ENCODE measurements at regions not wholly inside any gene's neighbourhood (a gene's known extent, or its start where the extent isn't known, plus 50 kb on each side); places are given as distances from the start of the nearest gene placed in this dataset.

GRCh38 chr13:65656740-65657329, 1573.3 kb downstream of the PCDH9 start:
- DNase-seq (ENCODE audit: low spot score): no peak
- intact Hi-C loops (cut with DNase I): loop anchor here (10.0 kb wide), 1 partner anchor 1578 kb away; the partner anchor contains the start of gene PCDH9

GRCh38 chr13:65653613-65654012, 1576.5 kb downstream of the PCDH9 start:
- intact Hi-C loops (cut with DNase I): loop anchor here (10.0 kb wide), 1 partner anchor 1581 kb away; the partner anchor contains the start of gene PCDH9
- no peak for DNase-seq (ENCODE audit: low spot score)

GRCh38 chr13:65650321-65650720, 1579.8 kb downstream of the PCDH9 start:
- intact Hi-C loops (cut with DNase I): loop anchor here (10.0 kb wide), 1 partner anchor 1584 kb away; the partner anchor contains the start of gene PCDH9
- DNase-seq (ENCODE audit: low spot score): no peak

- DNase-seq (ENCODE audit: low spot score): no peak
- intact Hi-C loops (cut with DNase I): no loop called here
Observed at GRCh38 chr13:65642996-65643395, 1587.1 kb downstream of the PCDH9 start.

GRCh38 chr13:65642301-65642700, 1587.8 kb downstream of the PCDH9 start:
- intact Hi-C loops (cut with DNase I): no loop called here
- DNase-seq (ENCODE audit: low spot score): no peak

GRCh38 chr13:65638572-65639168, 1591.5 kb downstream of the PCDH9 start:
- no peak for DNase-seq (ENCODE audit: low spot score)
- intact Hi-C loops (cut with DNase I): no loop called here

- intact Hi-C loops (cut with DNase I): no loop called here
Observed at GRCh38 chr13:65633806-65634205, 1596.3 kb downstream of the PCDH9 start.

GRCh38 chr13:65631078-65631477, 1599.1 kb downstream of the PCDH9 start:
- intact Hi-C loops (cut with DNase I): no loop called here
- DNase-seq (ENCODE audit: low spot score): no peak

More at GRCh38 chr13:65633806-65634205, 1596.3 kb downstream of the PCDH9 start:
- DNase-seq (ENCODE audit: low spot score): no peak

GRCh38 chr13:65629926-65630325, 1600.2 kb downstream of the PCDH9 start:
- intact Hi-C loops (cut with DNase I): no loop called here
- no peak for DNase-seq (ENCODE audit: low spot score)

- no peak for DNase-seq (ENCODE audit: low spot score)
- intact Hi-C loops (cut with DNase I): no loop called here
Observed at GRCh38 chr13:65623148-65623547, 1607.0 kb downstream of the PCDH9 start.

GRCh38 chr13:65615506-65615905, 1614.6 kb downstream of the PCDH9 start:
- intact Hi-C loops (cut with DNase I): no loop called here
- no peak for DNase-seq (ENCODE audit: low spot score)

- DNase-seq (ENCODE audit: low spot score): no peak
- intact Hi-C loops (cut with DNase I): no loop called here
Observed at GRCh38 chr13:65613004-65613403, 1617.1 kb downstream of the PCDH9 start.

GRCh38 chr13:65609350-65609749, 1620.8 kb downstream of the PCDH9 start:
- DNase-seq (ENCODE audit: low spot score): no peak
- intact Hi-C loops (cut with DNase I): no loop called here

GRCh38 chr13:65606622-65607021, 1623.5 kb downstream of the PCDH9 start:
- intact Hi-C loops (cut with DNase I): no loop called here
- no peak for DNase-seq (ENCODE audit: low spot score)

GRCh38 chr13:65605396-65605795, 1624.7 kb downstream of the PCDH9 start:
- DNase-seq (ENCODE audit: low spot score): no peak
- intact Hi-C loops (cut with DNase I): no loop called here

- intact Hi-C loops (cut with DNase I): no loop called here
- DNase-seq (ENCODE audit: low spot score): no peak
Observed at GRCh38 chr13:65603160-65603559, 1627.0 kb downstream of the PCDH9 start.

- intact Hi-C loops (cut with DNase I): no loop called here
- DNase-seq (ENCODE audit: low spot score): no peak
Observed at GRCh38 chr13:65601855-65602254, 1628.3 kb downstream of the PCDH9 start.

- intact Hi-C loops (cut with DNase I): no loop called here
Observed at GRCh38 chr13:65600702-65601101, 1629.4 kb downstream of the PCDH9 start.

GRCh38 chr13:65597839-65598818, 1632.0 kb downstream of the PCDH9 start:
- intact Hi-C loops (cut with DNase I): no loop called here
- DNase-seq (ENCODE audit: low spot score): no peak

More at GRCh38 chr13:65600702-65601101, 1629.4 kb downstream of the PCDH9 start:
- no peak for DNase-seq (ENCODE audit: low spot score)

- intact Hi-C loops (cut with DNase I): no loop called here
- no peak for DNase-seq (ENCODE audit: low spot score)
Observed at GRCh38 chr13:65595916-65596315, 1634.2 kb downstream of the PCDH9 start.

Measured in cardiac septum (tissue), 1 donor.